Stimulated activated CD8-positive, alpha-beta memory T cell treated with anti-CD3 and anti-CD28 coated beads, Interleukin-7, amount 100 ng/mL, for 1 hour (primary cell): ENCODE measurements at regions not wholly inside any gene's neighbourhood (a gene's known extent, or its start where the extent isn't known, plus 50 kb on each side); places are given as distances from the start of the nearest gene placed in this dataset.

Experiments
- DNase-seq, 2 donors: peaks; one replicate each; pipeline ENCODE4 v3.0.0-alpha.2; 2020; ENCODE audit warnings: low read depth in 2 of 2

GRCh38 chr6:209432-210103, 82.7 kb upstream of the DUSP22 start:
- DNase-seq = no peak

GRCh38 chr6:210104-210456, 82.2 kb upstream of the DUSP22 start:
- DNase-seq = no peak

- no peak for DNase-seq
Observed at GRCh38 chr6:210778-211374, 81.4 kb upstream of the DUSP22 start.

- DNase-seq = no peak
Observed at GRCh38 chr6:211871-212497, 80.3 kb upstream of the DUSP22 start.

- DNase-seq = no peak
Observed at GRCh38 chr6:213284-213683, 79.0 kb upstream of the DUSP22 start.

GRCh38 chr6:214428-214827, 77.9 kb upstream of the DUSP22 start:
- DNase-seq = no peak

GRCh38 chr6:215335-216034, 76.8 kb upstream of the DUSP22 start:
- DNase-seq = no peak

GRCh38 chr6:217048-217659, 75.1 kb upstream of the DUSP22 start:
- DNase-seq = no peak

- DNase-seq = no peak
Observed at GRCh38 chr6:218153-219018, 73.9 kb upstream of the DUSP22 start.

GRCh38 chr6:219019-219570, 73.2 kb upstream of the DUSP22 start:
- DNase-seq = no peak

GRCh38 chr6:219641-220198, 72.6 kb upstream of the DUSP22 start:
- DNase-seq = no peak

GRCh38 chr6:220312-220711, 72.0 kb upstream of the DUSP22 start:
- no peak for DNase-seq

GRCh38 chr6:220721-221475, 71.4 kb upstream of the DUSP22 start:
- DNase-seq = no peak

GRCh38 chr6:221531-222349, 70.5 kb upstream of the DUSP22 start:
- DNase-seq = no peak

- DNase-seq = no peak
Observed at GRCh38 chr6:222468-222867, 69.8 kb upstream of the DUSP22 start.

- no peak for DNase-seq
Observed at GRCh38 chr6:223136-223535, 69.2 kb upstream of the DUSP22 start.

GRCh38 chr6:223763-224162, 68.5 kb upstream of the DUSP22 start:
- DNase-seq = no peak

- DNase-seq = no peak
Observed at GRCh38 chr6:224350-224749, 67.9 kb upstream of the DUSP22 start.

GRCh38 chr6:225121-225721, 67.1 kb upstream of the DUSP22 start:
- DNase-seq = no peak
